ENCODE measurements at regions not wholly inside any gene's neighbourhood (a gene's known extent, or its start where the extent isn't known, plus 50 kb on each side); places are given as distances from the start of the nearest gene placed in this dataset.

- no peaks in the 10 kb centered on the region for H3K79me2 ChIP-seq (ENCODE audit: control insufficient read depth, insufficient read depth, low read length, unreplicated experiment)
- no peak overlapping the region for H3K4me3 ChIP-seq (ENCODE audit: low read depth, low read length)
- no peak overlapping the region for H3K27ac ChIP-seq (ENCODE audit: low read depth, low read length)
- H3K27me3 ChIP-seq (ENCODE audit: insufficient read depth, low read length), result no peaks in the 10 kb centered on the region
- H3K36me3 ChIP-seq (ENCODE audit: insufficient read depth, low read length), result no peaks in the 10 kb centered on the region
- H3K4me1 ChIP-seq (ENCODE audit: control insufficient read depth, insufficient read depth, low read length, unreplicated experiment), result peaks cover 12% of the 10 kb centered on the region
- no peak overlapping the region for H2AFZ ChIP-seq (ENCODE audit: low read length, unreplicated experiment)
Observed at GRCh38 chr15:34700891-34701427, 53.8 kb downstream of the GJD2 start.

GRCh38 chr15:34699968-34700640 is 54.7 kb downstream of the GJD2 start:
- Histone ChIP-seq H3K4me3 (ENCODE audit: low read depth, low read length) (no peak overlapping the region), H3K79me2 (ENCODE audit: control insufficient read depth, insufficient read depth, low read length, unreplicated experiment) (no peaks in the 10 kb centered on the region), H3K27ac (ENCODE audit: low read depth, low read length) (peak overlapping the region; percentile 5; the same call in 1 of the 2 replicates), H2AFZ (ENCODE audit: low read length, unreplicated experiment) (no peak overlapping the region), H3K27me3 (ENCODE audit: insufficient read depth, low read length) (no peaks in the 10 kb centered on the region), H3K4me1 (ENCODE audit: control insufficient read depth, insufficient read depth, low read length, unreplicated experiment) (peaks cover 12% of the 10 kb centered on the region), H3K36me3 (ENCODE audit: insufficient read depth, low read length) (no peaks in the 10 kb centered on the region)

GRCh38 chr15:34696506-34696905 is 58.3 kb downstream of the GJD2 start:
- Histone ChIP-seq H3K4me1 (ENCODE audit: control insufficient read depth, insufficient read depth, low read length, unreplicated experiment) (peaks cover 23% of the 10 kb centered on the region), H2AFZ (ENCODE audit: low read length, unreplicated experiment) (no peak overlapping the region), H3K27ac (ENCODE audit: low read depth, low read length) (no peak overlapping the region), H3K79me2 (ENCODE audit: control insufficient read depth, insufficient read depth, low read length, unreplicated experiment) (no peaks in the 10 kb centered on the region), H3K27me3 (ENCODE audit: insufficient read depth, low read length) (no peaks in the 10 kb centered on the region), H3K4me3 (ENCODE audit: low read depth, low read length) (no peak overlapping the region), H3K36me3 (ENCODE audit: insufficient read depth, low read length) (no peaks in the 10 kb centered on the region)

- H3K36me3 ChIP-seq (ENCODE audit: insufficient read depth, low read length), result no peaks in the 10 kb centered on the region
- H2AFZ ChIP-seq (ENCODE audit: low read length, unreplicated experiment), result no peak overlapping the region
- H3K79me2 ChIP-seq (ENCODE audit: control insufficient read depth, insufficient read depth, low read length, unreplicated experiment), result no peaks in the 10 kb centered on the region
- H3K27me3 ChIP-seq (ENCODE audit: insufficient read depth, low read length), result no peaks in the 10 kb centered on the region
- H3K27ac ChIP-seq (ENCODE audit: low read depth, low read length), result no peak overlapping the region
- H3K4me3 ChIP-seq (ENCODE audit: low read depth, low read length), result no peak overlapping the region
- H3K4me1 ChIP-seq (ENCODE audit: control insufficient read depth, insufficient read depth, low read length, unreplicated experiment), result peaks cover 17% of the 10 kb centered on the region
Observed at GRCh38 chr15:34693053-34693744, 61.6 kb downstream of the GJD2 start.

- no peak overlapping the region; the same call in 1 of the 2 replicates for H3K4me3 ChIP-seq (ENCODE audit: low read depth, low read length)
- no peaks in the 10 kb centered on the region for H3K79me2 ChIP-seq (ENCODE audit: control insufficient read depth, insufficient read depth, low read length, unreplicated experiment)
- no peaks in the 10 kb centered on the region for H3K36me3 ChIP-seq (ENCODE audit: insufficient read depth, low read length)
- no peak overlapping the region for H3K27ac ChIP-seq (ENCODE audit: low read depth, low read length)
- H2AFZ ChIP-seq (ENCODE audit: low read length, unreplicated experiment), result no peak overlapping the region
- no peaks in the 10 kb centered on the region for H3K27me3 ChIP-seq (ENCODE audit: insufficient read depth, low read length)
- H3K4me1 ChIP-seq (ENCODE audit: control insufficient read depth, insufficient read depth, low read length, unreplicated experiment), result peaks cover 17% of the 10 kb centered on the region
Observed at GRCh38 chr15:34691034-34691433, 63.8 kb downstream of the GJD2 start.

- Histone ChIP-seq H3K4me1 (ENCODE audit: control insufficient read depth, insufficient read depth, low read length, unreplicated experiment) (peaks cover 15% of the 10 kb centered on the region), H3K36me3 (ENCODE audit: insufficient read depth, low read length) (no peaks in the 10 kb centered on the region), H3K27ac (ENCODE audit: low read depth, low read length) (no peak overlapping the region), H3K4me3 (ENCODE audit: low read depth, low read length) (no peak overlapping the region), H2AFZ (ENCODE audit: low read length, unreplicated experiment) (no peak overlapping the region), H3K27me3 (ENCODE audit: insufficient read depth, low read length) (no peaks in the 10 kb centered on the region), H3K79me2 (ENCODE audit: control insufficient read depth, insufficient read depth, low read length, unreplicated experiment) (no peaks in the 10 kb centered on the region)
Observed at GRCh38 chr15:34688699-34689098, 66.1 kb downstream of the GJD2 start.

- Histone ChIP-seq H3K4me3 (ENCODE audit: low read depth, low read length) (no peak overlapping the region), H3K27me3 (ENCODE audit: insufficient read depth, low read length) (no peaks in the 10 kb centered on the region), H3K4me1 (ENCODE audit: control insufficient read depth, insufficient read depth, low read length, unreplicated experiment) (peaks cover 28% of the 10 kb centered on the region), H3K36me3 (ENCODE audit: insufficient read depth, low read length) (no peaks in the 10 kb centered on the region), H3K27ac (ENCODE audit: low read depth, low read length) (no peak overlapping the region), H3K79me2 (ENCODE audit: control insufficient read depth, insufficient read depth, low read length, unreplicated experiment) (no peaks in the 10 kb centered on the region), H2AFZ (ENCODE audit: low read length, unreplicated experiment) (no peak overlapping the region)
Observed at GRCh38 chr15:34684351-34684750, 70.4 kb downstream of the GJD2 start.

- Histone ChIP-seq H3K4me1 (ENCODE audit: control insufficient read depth, insufficient read depth, low read length, unreplicated experiment) (peaks cover 33% of the 10 kb centered on the region), H3K36me3 (ENCODE audit: insufficient read depth, low read length) (no peaks in the 10 kb centered on the region), H3K27ac (ENCODE audit: low read depth, low read length) (peak overlapping the region; percentile 83), H3K79me2 (ENCODE audit: control insufficient read depth, insufficient read depth, low read length, unreplicated experiment) (no peaks in the 10 kb centered on the region), H3K4me3 (ENCODE audit: low read depth, low read length) (peak overlapping the region; percentile 60), H2AFZ (ENCODE audit: low read length, unreplicated experiment) (peak overlapping the region; percentile 66), H3K27me3 (ENCODE audit: insufficient read depth, low read length) (no peaks in the 10 kb centered on the region)
Observed at GRCh38 chr15:34682674-34683073, 72.1 kb downstream of the GJD2 start.

- no peaks in the 10 kb centered on the region for H3K79me2 ChIP-seq (ENCODE audit: control insufficient read depth, insufficient read depth, low read length, unreplicated experiment)
- H2AFZ ChIP-seq (ENCODE audit: low read length, unreplicated experiment), result no peak overlapping the region
- H3K4me3 ChIP-seq (ENCODE audit: low read depth, low read length), result no peak overlapping the region
- peaks cover 33% of the 10 kb centered on the region for H3K4me1 ChIP-seq (ENCODE audit: control insufficient read depth, insufficient read depth, low read length, unreplicated experiment)
- no peaks in the 10 kb centered on the region for H3K27me3 ChIP-seq (ENCODE audit: insufficient read depth, low read length)
- H3K27ac ChIP-seq (ENCODE audit: low read depth, low read length), result no peak overlapping the region
- no peaks in the 10 kb centered on the region for H3K36me3 ChIP-seq (ENCODE audit: insufficient read depth, low read length)
Observed at GRCh38 chr15:34679291-34679690, 75.5 kb downstream of the GJD2 start.

- no peak overlapping the region for H3K4me3 ChIP-seq (ENCODE audit: low read depth, low read length)
- H3K27me3 ChIP-seq (ENCODE audit: insufficient read depth, low read length), result no peaks in the 10 kb centered on the region
- peaks cover 6% of the 10 kb centered on the region for H3K4me1 ChIP-seq (ENCODE audit: control insufficient read depth, insufficient read depth, low read length, unreplicated experiment)
- no peaks in the 10 kb centered on the region for H3K36me3 ChIP-seq (ENCODE audit: insufficient read depth, low read length)
- no peak overlapping the region for H2AFZ ChIP-seq (ENCODE audit: low read length, unreplicated experiment)
- no peak overlapping the region for H3K27ac ChIP-seq (ENCODE audit: low read depth, low read length)
- H3K79me2 ChIP-seq (ENCODE audit: control insufficient read depth, insufficient read depth, low read length, unreplicated experiment), result no peaks in the 10 kb centered on the region
Observed at GRCh38 chr15:34673241-34673640, 81.6 kb downstream of the GJD2 start.

Measured in ACC112 (cell line).